Liver (tissue), 8 donors: ENCODE measurements at regions not wholly inside any gene's neighbourhood (a gene's known extent, or its start where the extent isn't known, plus 50 kb on each side); places are given as distances from the start of the nearest gene placed in this dataset.

Experiments used
- DNase-seq: peaks from one replicate; pipeline ENCODE4 v3.0.0-alpha.2; 2017; ENCODE audit warnings: low spot score
- H3K27ac ChIP-seq, 2 donors: one replicate each; pipeline ENCODE4 v1.7.0; 2013; ENCODE audit warnings: inconsistent platforms in 2 of 2, low read length in 2 of 2, control low read depth in 1 of 2, low read depth in 1 of 2, mild to moderate bottlenecking in 1 of 2
- H3K27me3 ChIP-seq, 4 donors: one replicate each; pipeline versions ENCODE4 v1.6.1 to v1.7.0; 2013; ENCODE audit warnings: low read length in 3 of 4, inconsistent platforms in 1 of 4, mild to moderate bottlenecking in 1 of 4, moderate library complexity in 1 of 4; ENCODE audit not compliant: control insufficient read depth in 4 of 4, insufficient read depth in 4 of 4
- H3K36me3 ChIP-seq, 4 donors: one replicate each; pipeline versions ENCODE4 v1.6.1 to v1.7.0; 2013; ENCODE audit warnings: low read length in 3 of 4, mild to moderate bottlenecking in 3 of 4, low read depth in 1 of 4, moderate library complexity in 1 of 4; ENCODE audit not compliant: control insufficient read depth in 4 of 4, insufficient read depth in 3 of 4
- H3K4me1 ChIP-seq, 4 donors: one replicate each; pipeline versions ENCODE4 v1.6.1 to v1.7.0; 2013; ENCODE audit warnings: low read length in 3 of 4, mild to moderate bottlenecking in 3 of 4, moderate library complexity in 1 of 4; ENCODE audit not compliant: control insufficient read depth in 4 of 4, insufficient read depth in 4 of 4
- H3K4me3 ChIP-seq, 3 donors: one replicate each; pipeline versions ENCODE4 v1.6.1 to v1.7.0; 2013; ENCODE audit warnings: low read length in 3 of 3, control low read depth in 1 of 3, low read depth in 1 of 3, mild to moderate bottlenecking in 1 of 3
- H3K9ac ChIP-seq, 2 donors: one replicate each; pipeline ENCODE4 v1.7.0; 2013; ENCODE audit warnings: low read length in 2 of 2, mild to moderate bottlenecking in 2 of 2, moderate library complexity in 2 of 2, control low read depth in 1 of 2, low read depth in 1 of 2
- H3K9me3 ChIP-seq, 4 donors: one replicate each; pipeline versions ENCODE4 v1.6.1 to v1.7.0; 2013; ENCODE audit warnings: low read length in 3 of 4; ENCODE audit not compliant: control insufficient read depth in 4 of 4
- EGR1 ChIP-seq, 2 donors: IDR thresholded peaks; 2 replicates each; pipeline ENCODE4 v1.6.1; 2016 to 2018; ENCODE audit warnings: antibody characterized with exemption in 2 of 2, low read depth in 2 of 2
- FOXA1 ChIP-seq: IDR thresholded peaks from 2 replicates; pipeline ENCODE4 v1.6.1; 2016; ENCODE audit warnings: antibody characterized with exemption
- FOXA2 ChIP-seq: IDR thresholded peaks from 2 replicates; pipeline ENCODE4 v1.6.1; 2016; ENCODE audit warnings: antibody characterized with exemption
- GABPA ChIP-seq, 2 donors: IDR thresholded peaks in 1 of 2; conservative IDR thresholded peaks in 1 of 2; 2 replicates each; pipeline ENCODE4 v1.6.1; 2016; ENCODE audit warnings: antibody characterized with exemption in 2 of 2, mild to moderate bottlenecking in 1 of 2, moderate library complexity in 1 of 2
- HNF4A ChIP-seq, 2 donors: conservative IDR thresholded peaks; 2 replicates each; pipeline ENCODE4 v1.6.1; 2016; ENCODE audit warnings: antibody characterized with exemption in 2 of 2, mild to moderate bottlenecking in 2 of 2
- HNF4G ChIP-seq: IDR thresholded peaks from 2 replicates; pipeline ENCODE4 v1.6.1; 2016; ENCODE audit warnings: antibody characterized with exemption
- JUND ChIP-seq, 2 donors: IDR thresholded peaks; 2 replicates each; pipeline ENCODE4 v1.6.1; 2016; ENCODE audit warnings: antibody characterized with exemption in 2 of 2
- NR2F2 ChIP-seq: IDR thresholded peaks from 2 replicates; pipeline ENCODE4 v1.6.1; 2016; ENCODE audit warnings: antibody characterized with exemption
- RAD21 ChIP-seq, 2 donors: IDR thresholded peaks; 2 replicates each; pipeline ENCODE4 v1.6.1; 2016; ENCODE audit warnings: antibody characterized with exemption in 2 of 2, mild to moderate bottlenecking in 2 of 2
- RXRA ChIP-seq, 2 donors: IDR thresholded peaks; 2 replicates each; pipeline ENCODE4 v1.6.1; 2017 to 2018; ENCODE audit warnings: antibody characterized with exemption in 2 of 2, mild to moderate bottlenecking in 1 of 2
- SP1 ChIP-seq: IDR thresholded peaks from 2 replicates; pipeline ENCODE4 v1.6.1; 2018; ENCODE audit warnings: antibody characterized with exemption, mild to moderate bottlenecking
- TAF1 ChIP-seq: conservative IDR thresholded peaks from 2 replicates; pipeline ENCODE4 v1.6.1; 2016; ENCODE audit warnings: antibody characterized with exemption, mild to moderate bottlenecking
- YY1 ChIP-seq: IDR thresholded peaks from 2 replicates; pipeline ENCODE4 v1.6.1; 2016; ENCODE audit warnings: antibody characterized with exemption, mild to moderate bottlenecking
- WGBS: extraction: QIAGEN DNeasy Blood & Tissue Kit; methylation state at CpG from one replicate; pipeline ENCODE4 v1.1.7; 2013; 5-methylcytosine and 5-hydroxymethylcytosine counted together
- TF ChIP-seq, protein P1 (sequence below): IDR thresholded peaks from 2 replicates; pipeline ENCODE4 v1.6.1; 2016; ENCODE audit warnings: antibody characterized with exemption
- TF ChIP-seq, protein P2 (sequence below): IDR thresholded peaks from 2 replicates; pipeline ENCODE4 v1.6.1; 2016; ENCODE audit warnings: antibody characterized with exemption
- TF ChIP-seq, protein P3 (sequence below): IDR thresholded peaks from 2 replicates; pipeline ENCODE4 v1.6.1; 2016; ENCODE audit warnings: antibody characterized with exemption
- TF ChIP-seq, protein P4 (sequence below): IDR thresholded peaks from 2 replicates; pipeline ENCODE4 v1.6.1; 2016; ENCODE audit warnings: antibody characterized with exemption, mild to moderate bottlenecking
- TF ChIP-seq, protein P5 (sequence below): fragments of 150-350 bp; IDR thresholded peaks from 2 replicates; pipeline ENCODE4 v1.5.1; 2017; ENCODE audit warnings: improper control_type of control experiment, low read depth, low read length; ENCODE audit not compliant: missing input control
- donor health status: healthy.
- donor health status: healthy.
- donor health status: healthy.
- donor health status: healthy.
- donor health status: healthy.

DNA sequence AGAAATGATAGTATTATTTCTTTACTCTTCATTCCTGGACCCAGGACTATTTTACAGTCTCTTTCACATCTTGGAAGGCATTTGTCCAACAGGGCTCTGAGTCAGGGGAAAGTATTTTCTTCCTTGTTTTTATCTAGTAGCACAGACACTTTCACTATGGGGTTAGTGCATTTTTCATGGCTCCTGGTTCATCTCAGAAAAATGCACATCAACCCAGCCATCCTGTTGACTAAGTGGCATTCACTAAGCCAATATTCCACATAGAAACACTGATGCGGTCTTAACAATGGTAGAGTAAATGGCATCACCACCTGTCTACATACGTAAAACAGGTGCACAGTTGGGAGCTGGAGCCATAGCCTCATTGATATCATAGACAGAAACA lies 87.4 kb upstream of the C1orf21 start:
- peaks cover 0 to 2% (median 0%) of the 10 kb centered on the region in 4 donors for H3K9me3 ChIP-seq
- H3K27ac ChIP-seq = peak overlapping the region in 1 of 2 donors; percentile 34
- H3K4me3 ChIP-seq = no peak overlapping the region
- no peaks in the 10 kb centered on the region for H3K36me3 ChIP-seq
- no peaks in the 10 kb centered on the region for H3K27me3 ChIP-seq
- DNase-seq = no peak
- 86% methylated on average over 2 of the region's 2 CpGs for WGBS
- no peaks in the 10 kb centered on the region for H3K4me1 ChIP-seq
- no peak overlapping the region for H3K9ac ChIP-seq
- TF ChIP-seq GABPA (IDR thresholded peaks at IDR 0.05 in 1 of 2, conservative IDR thresholded peaks at IDR 0.05 in 1 of 2) (no peak), YY1 (no peak), HNF4A (conservative IDR thresholded peaks at IDR 0.05) (no peak), EGR1 (IDR thresholded peaks at IDR 0.05; ENCODE audit: low read depth in 2 of 2) (no peak), SP1 (no peak), NR2F2 (no peak), FOXA1 (no peak), TAF1 (no peak), HNF4G (no peak), RXRA (IDR thresholded peaks at IDR 0.05) (no peak), RAD21 (IDR thresholded peaks at IDR 0.05) (no peak), JUND (IDR thresholded peaks at IDR 0.05) (no peak), FOXA2 (no peak)
- TF ChIP-seq, protein P1, sequence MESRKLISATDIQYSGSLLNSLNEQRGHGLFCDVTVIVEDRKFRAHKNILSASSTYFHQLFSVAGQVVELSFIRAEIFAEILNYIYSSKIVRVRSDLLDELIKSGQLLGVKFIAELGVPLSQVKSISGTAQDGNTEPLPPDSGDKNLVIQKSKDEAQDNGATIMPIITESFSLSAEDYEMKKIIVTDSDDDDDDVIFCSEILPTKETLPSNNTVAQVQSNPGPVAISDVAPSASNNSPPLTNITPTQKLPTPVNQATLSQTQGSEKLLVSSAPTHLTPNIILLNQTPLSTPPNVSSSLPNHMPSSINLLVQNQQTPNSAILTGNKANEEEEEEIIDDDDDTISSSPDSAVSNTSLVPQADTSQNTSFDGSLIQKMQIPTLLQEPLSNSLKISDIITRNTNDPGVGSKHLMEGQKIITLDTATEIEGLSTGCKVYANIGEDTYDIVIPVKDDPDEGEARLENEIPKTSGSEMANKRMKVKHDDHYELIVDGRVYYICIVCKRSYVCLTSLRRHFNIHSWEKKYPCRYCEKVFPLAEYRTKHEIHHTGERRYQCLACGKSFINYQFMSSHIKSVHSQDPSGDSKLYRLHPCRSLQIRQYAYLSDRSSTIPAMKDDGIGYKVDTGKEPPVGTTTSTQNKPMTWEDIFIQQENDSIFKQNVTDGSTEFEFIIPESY = no peak
- TF ChIP-seq, protein P2, sequence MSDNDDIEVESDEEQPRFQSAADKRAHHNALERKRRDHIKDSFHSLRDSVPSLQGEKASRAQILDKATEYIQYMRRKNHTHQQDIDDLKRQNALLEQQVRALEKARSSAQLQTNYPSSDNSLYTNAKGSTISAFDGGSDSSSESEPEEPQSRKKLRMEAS = no peak
- TF ChIP-seq, protein P3, sequence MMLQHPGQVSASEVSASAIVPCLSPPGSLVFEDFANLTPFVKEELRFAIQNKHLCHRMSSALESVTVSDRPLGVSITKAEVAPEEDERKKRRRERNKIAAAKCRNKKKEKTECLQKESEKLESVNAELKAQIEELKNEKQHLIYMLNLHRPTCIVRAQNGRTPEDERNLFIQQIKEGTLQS = no peak
- TF ChIP-seq, protein P4, sequence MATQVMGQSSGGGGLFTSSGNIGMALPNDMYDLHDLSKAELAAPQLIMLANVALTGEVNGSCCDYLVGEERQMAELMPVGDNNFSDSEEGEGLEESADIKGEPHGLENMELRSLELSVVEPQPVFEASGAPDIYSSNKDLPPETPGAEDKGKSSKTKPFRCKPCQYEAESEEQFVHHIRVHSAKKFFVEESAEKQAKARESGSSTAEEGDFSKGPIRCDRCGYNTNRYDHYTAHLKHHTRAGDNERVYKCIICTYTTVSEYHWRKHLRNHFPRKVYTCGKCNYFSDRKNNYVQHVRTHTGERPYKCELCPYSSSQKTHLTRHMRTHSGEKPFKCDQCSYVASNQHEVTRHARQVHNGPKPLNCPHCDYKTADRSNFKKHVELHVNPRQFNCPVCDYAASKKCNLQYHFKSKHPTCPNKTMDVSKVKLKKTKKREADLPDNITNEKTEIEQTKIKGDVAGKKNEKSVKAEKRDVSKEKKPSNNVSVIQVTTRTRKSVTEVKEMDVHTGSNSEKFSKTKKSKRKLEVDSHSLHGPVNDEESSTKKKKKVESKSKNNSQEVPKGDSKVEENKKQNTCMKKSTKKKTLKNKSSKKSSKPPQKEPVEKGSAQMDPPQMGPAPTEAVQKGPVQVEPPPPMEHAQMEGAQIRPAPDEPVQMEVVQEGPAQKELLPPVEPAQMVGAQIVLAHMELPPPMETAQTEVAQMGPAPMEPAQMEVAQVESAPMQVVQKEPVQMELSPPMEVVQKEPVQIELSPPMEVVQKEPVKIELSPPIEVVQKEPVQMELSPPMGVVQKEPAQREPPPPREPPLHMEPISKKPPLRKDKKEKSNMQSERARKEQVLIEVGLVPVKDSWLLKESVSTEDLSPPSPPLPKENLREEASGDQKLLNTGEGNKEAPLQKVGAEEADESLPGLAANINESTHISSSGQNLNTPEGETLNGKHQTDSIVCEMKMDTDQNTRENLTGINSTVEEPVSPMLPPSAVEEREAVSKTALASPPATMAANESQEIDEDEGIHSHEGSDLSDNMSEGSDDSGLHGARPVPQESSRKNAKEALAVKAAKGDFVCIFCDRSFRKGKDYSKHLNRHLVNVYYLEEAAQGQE = no peak

DNA sequence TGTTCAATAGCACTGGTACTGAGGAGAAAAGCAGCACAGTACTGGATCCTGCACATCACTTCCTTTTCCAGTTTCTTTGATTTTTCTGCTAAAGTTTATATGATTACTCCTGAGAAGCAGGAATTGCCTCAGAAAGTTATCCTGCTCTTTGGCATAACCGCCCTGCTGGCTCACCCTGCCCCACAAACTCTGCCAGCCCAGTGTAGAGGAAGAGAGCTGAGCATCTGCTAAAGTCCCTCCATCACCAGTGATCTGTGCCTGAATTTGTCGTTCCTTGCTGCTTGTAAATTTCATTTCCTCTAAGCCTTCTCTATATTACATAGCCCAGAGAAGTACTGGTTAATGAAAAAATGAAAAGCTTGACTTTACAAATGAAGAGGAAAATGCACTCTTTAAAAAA lies 87.0 kb upstream of the C1orf21 start:
- no peak overlapping the region for H3K9ac ChIP-seq
- no peaks in the 10 kb centered on the region for H3K36me3 ChIP-seq
- H3K4me1 ChIP-seq = no peaks in the 10 kb centered on the region
- WGBS = 78% methylated on average over 2 of the region's 2 CpGs
- H3K9me3 ChIP-seq = peaks cover 0 to 2% (median 0%) of the 10 kb centered on the region in 4 donors
- no peak for DNase-seq
- H3K4me3 ChIP-seq = no peak overlapping the region
- H3K27ac ChIP-seq = peak overlapping the region in 1 of 2 donors; percentile 34
- no peaks in the 10 kb centered on the region for H3K27me3 ChIP-seq
- TF ChIP-seq YY1 = no peak
- no peak for TF ChIP-seq RXRA (IDR thresholded peaks at IDR 0.05)
- TF ChIP-seq HNF4A (conservative IDR thresholded peaks at IDR 0.05) = no peak
- TF ChIP-seq TAF1 = no peak
- TF ChIP-seq FOXA1 = no peak
- TF ChIP-seq, protein P1 = no peak
- TF ChIP-seq, protein P2 = no peak
- no peak for TF ChIP-seq JUND (IDR thresholded peaks at IDR 0.05)
- TF ChIP-seq, protein P5, sequence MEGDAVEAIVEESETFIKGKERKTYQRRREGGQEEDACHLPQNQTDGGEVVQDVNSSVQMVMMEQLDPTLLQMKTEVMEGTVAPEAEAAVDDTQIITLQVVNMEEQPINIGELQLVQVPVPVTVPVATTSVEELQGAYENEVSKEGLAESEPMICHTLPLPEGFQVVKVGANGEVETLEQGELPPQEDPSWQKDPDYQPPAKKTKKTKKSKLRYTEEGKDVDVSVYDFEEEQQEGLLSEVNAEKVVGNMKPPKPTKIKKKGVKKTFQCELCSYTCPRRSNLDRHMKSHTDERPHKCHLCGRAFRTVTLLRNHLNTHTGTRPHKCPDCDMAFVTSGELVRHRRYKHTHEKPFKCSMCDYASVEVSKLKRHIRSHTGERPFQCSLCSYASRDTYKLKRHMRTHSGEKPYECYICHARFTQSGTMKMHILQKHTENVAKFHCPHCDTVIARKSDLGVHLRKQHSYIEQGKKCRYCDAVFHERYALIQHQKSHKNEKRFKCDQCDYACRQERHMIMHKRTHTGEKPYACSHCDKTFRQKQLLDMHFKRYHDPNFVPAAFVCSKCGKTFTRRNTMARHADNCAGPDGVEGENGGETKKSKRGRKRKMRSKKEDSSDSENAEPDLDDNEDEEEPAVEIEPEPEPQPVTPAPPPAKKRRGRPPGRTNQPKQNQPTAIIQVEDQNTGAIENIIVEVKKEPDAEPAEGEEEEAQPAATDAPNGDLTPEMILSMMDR = no peak
- TF ChIP-seq NR2F2 = no peak
- TF ChIP-seq GABPA (IDR thresholded peaks at IDR 0.05 in 1 of 2, conservative IDR thresholded peaks at IDR 0.05 in 1 of 2) = no peak
- TF ChIP-seq, protein P4 = no peak
